ENCODE measurements at regions not wholly inside any gene's neighbourhood (a gene's known extent, or its start where the extent isn't known, plus 50 kb on each side); places are given as distances from the start of the nearest gene placed in this dataset.
A peak's percentile ranks its signal among the peaks of the same experiment; 100 is the strongest.
"Not testable (repeated sequence)": the region's sequence is repeated elsewhere in the genome, so short reads cannot be mapped to it uniquely, and the experiment has no call there.

DNA sequence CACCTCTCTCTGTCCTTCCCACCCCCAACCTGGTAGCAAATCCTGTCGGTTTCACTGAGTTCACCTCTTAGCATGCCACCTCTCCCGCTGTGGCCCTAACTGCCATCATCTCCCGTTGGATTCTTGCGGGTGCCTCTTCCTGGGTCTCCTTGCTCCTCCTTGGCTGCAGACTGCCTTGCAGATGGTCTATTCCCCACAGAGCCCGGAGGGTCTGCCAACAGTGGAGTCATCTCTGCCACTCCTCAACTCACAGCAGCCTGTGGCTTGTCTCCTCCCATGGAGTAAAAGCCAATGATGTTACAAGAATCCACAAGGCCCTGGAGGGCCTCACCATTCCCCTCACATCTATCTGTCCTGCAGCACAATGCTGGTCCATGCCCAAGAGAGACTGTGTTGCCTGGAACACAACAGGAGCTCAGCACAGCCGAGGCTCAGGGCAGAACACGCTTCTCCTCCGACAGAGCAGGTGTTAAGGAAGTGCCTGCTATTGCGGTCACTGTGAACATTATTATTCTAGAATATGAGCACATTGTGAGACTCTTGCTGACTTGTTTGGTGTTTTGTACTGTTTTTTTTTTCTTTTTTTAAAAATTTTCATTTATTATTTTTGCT, 241.8 kb upstream of the SULF2 start:
- no peaks in the 10 kb centered on the region for H3K9me3 ChIP-seq

DNA sequence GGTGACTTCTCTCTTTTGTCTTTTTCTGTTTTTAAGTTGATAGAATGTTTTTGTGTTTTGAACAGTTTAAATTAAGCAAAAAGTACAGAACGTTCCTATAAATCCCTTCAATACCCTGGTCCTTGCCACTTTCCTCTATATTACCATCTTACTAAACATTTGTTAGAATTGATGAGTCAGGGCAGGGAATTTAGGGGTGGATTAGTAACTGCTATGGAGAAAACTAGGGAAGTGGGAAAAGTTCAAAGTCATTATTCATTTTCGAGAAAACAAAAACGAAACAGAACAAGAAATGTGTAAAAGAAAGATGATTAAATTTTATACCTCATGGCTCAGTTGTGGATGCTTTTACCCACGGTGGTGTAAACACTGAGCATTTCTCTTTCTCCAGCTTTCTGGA, 240.4 kb upstream of the SULF2 start:
- intact Hi-C loops (cut with DNase I), result no loop called here
- H3K9me3 ChIP-seq, result no peaks in the 10 kb centered on the region
- DNase-seq, result no peak
- TF ChIP-seq, protein P1, sequence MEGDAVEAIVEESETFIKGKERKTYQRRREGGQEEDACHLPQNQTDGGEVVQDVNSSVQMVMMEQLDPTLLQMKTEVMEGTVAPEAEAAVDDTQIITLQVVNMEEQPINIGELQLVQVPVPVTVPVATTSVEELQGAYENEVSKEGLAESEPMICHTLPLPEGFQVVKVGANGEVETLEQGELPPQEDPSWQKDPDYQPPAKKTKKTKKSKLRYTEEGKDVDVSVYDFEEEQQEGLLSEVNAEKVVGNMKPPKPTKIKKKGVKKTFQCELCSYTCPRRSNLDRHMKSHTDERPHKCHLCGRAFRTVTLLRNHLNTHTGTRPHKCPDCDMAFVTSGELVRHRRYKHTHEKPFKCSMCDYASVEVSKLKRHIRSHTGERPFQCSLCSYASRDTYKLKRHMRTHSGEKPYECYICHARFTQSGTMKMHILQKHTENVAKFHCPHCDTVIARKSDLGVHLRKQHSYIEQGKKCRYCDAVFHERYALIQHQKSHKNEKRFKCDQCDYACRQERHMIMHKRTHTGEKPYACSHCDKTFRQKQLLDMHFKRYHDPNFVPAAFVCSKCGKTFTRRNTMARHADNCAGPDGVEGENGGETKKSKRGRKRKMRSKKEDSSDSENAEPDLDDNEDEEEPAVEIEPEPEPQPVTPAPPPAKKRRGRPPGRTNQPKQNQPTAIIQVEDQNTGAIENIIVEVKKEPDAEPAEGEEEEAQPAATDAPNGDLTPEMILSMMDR (IDR thresholded peaks at IDR 0.05), result no peak
- no peaks in the 10 kb centered on the region for H3K36me3 ChIP-seq
- peaks cover 0 to 7% (median 0%) of the 10 kb centered on the region in 4 donors for H3K27me3 ChIP-seq
- WGBS, 2 donors, result 29 to 46% methylated on average over 4 of the region's 4 CpGs
- FAIRE-seq, result no peak
- no peak overlapping the region for H3K4me3 ChIP-seq
- H3K27ac ChIP-seq, result no peak overlapping the region
- no peak for ATAC-seq
- H3K4me1 ChIP-seq, result no peaks in the 10 kb centered on the region

More for the DNA sequence above, 241.8 kb upstream of the SULF2 start:
- Histone ChIP-seq H3K4me3 (no peak overlapping the region), H3K4me1 (no peaks in the 10 kb centered on the region), H3K27ac (no peak overlapping the region), H3K27me3 (peaks cover 0 to 7% (median 0%) of the 10 kb centered on the region in 4 donors), H3K36me3 (no peaks in the 10 kb centered on the region)
- ATAC-seq (no peak), FAIRE-seq (no peak), DNase-seq (no peak)
- TF ChIP-seq, protein P1 (IDR thresholded peaks at IDR 0.05), result no peak
- intact Hi-C loops (cut with DNase I), result no loop called here
- 64 to 74% methylated on average over 9 of the region's 9 CpGs for WGBS, 2 donors

DNA sequence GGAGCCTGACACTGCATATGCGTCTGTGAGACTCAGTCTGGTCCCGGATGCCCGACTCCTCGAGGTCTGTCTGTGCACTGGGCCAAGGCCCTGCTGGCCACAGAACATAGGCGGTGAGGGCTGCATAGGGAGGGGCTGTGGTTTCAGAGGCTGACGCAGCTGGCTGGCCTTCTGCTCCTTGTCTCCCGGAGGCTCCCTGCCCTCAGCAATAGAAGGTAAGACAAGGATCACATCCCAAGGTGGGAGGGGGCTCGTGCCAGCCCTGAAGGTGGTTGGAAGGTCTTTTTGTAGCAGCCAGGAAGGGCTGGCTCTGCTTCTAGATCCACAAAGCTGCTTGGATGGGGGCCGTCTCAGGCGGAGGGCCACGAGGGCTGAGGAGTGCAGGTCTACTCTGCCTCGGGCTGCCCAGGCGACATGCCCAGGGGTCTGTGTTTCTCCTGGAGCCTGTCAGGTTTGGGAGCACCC, 239.8 kb upstream of the SULF2 start:
- Histone ChIP-seq H3K4me3 (no peak overlapping the region), H3K9me3 (no peaks in the 10 kb centered on the region), H3K4me1 (no peaks in the 10 kb centered on the region), H3K27me3 (peaks cover 0 to 7% (median 0%) of the 10 kb centered on the region in 4 donors), H3K27ac (no peak overlapping the region), H3K36me3 (no peaks in the 10 kb centered on the region)
- DNase-seq (peak in 1 of 6 donors; percentile 25), ATAC-seq (peak in 3 of 4 donors; percentile 47 to 76 (median 50)), FAIRE-seq (no peak)
- intact Hi-C loops (cut with DNase I), result no loop called here
- 39 to 45% methylated on average over 13 of the region's 13 CpGs for WGBS, 2 donors
- TF ChIP-seq, protein P1 (IDR thresholded peaks at IDR 0.05), result no peak

DNA sequence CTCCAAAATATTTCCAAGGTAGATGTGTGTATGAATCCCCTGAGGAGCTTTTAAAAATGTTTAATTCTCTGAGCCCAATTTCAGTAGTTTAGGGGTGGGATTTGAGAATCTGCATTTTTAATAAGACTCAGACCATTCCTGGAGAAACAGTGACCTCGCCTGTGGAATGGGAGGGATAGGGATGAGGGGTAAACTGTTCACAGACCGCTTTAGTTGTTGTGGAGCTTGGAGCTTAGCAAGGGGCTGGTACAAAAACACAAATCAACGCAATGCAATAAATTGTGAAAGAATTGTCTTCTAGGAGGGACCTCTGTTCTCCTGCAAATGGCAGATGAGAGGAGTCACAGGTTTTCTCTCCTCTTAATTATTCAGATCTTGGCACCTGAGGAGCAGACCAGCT, 239.3 kb upstream of the SULF2 start:
- no peak overlapping the region for H3K27ac ChIP-seq
- WGBS, 2 donors, result 55 to 69% methylated on average over 3 of the region's 3 CpGs
- peaks cover 0 to 7% (median 0%) of the 10 kb centered on the region in 4 donors for H3K27me3 ChIP-seq
- H3K36me3 ChIP-seq, result no peaks in the 10 kb centered on the region
- no peak for FAIRE-seq
- H3K4me3 ChIP-seq, result no peak overlapping the region
- TF ChIP-seq, protein P1 (IDR thresholded peaks at IDR 0.05), result no peak
- intact Hi-C loops (cut with DNase I), result no loop called here
- H3K4me1 ChIP-seq, result no peaks in the 10 kb centered on the region
- H3K9me3 ChIP-seq, result no peaks in the 10 kb centered on the region
- no peak for ATAC-seq
- DNase-seq, result no peak

DNA sequence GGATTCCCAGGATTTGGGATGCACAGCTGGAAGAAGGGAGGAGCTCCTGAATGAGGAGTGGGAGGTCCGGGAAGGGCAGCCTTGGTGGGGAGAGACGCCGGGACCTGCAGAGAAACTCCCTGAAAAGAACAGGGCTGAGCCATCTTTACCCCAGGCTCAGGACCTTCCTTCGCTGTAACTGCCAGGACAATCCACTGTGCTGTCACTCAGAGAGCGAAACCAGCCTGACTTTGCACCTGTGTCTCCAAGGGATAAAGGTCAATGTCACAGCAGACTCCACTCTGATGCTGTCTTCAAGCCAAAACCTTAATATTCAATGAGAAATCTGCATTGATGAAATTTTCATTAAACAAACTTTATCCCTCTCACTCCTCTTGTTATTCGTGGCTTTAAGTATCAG, 235.4 kb upstream of the SULF2 start:
- H3K9me3 ChIP-seq; intact Hi-C loops (cut with DNase I); ATAC-seq; H3K36me3 ChIP-seq; H3K4me3 ChIP-seq; DNase-seq; FAIRE-seq; H3K27me3 ChIP-seq; H3K27ac ChIP-seq; H3K4me1 ChIP-seq: not testable (repeated sequence)
- 52 to 58% methylated on average over 6 of the region's 6 CpGs for WGBS, 2 donors
